Activated naive CD4-positive, alpha-beta T cell treated with anti-CD3 and anti-CD28 coated beads, Interleukin-2, amount 50 U/mL, for 24 hours (primary cell): ENCODE measurements at regions not wholly inside any gene's neighbourhood (a gene's known extent, or its start where the extent isn't known, plus 50 kb on each side); places are given as distances from the start of the nearest gene placed in this dataset.
"Not testable (repeated sequence)": the region's sequence is repeated elsewhere in the genome, so short reads cannot be mapped to it uniquely, and the experiment has no call there.

ENCODE experiments used
- H3K27ac Mint-ChIP-seq: one replicate; pipeline ENCODE4 v1.8.0; 2021; ENCODE audit warnings: mild to moderate bottlenecking, mixed read lengths
- H3K27me3 Mint-ChIP-seq: one replicate; pipeline ENCODE4 v1.8.0; 2021; ENCODE audit warnings: mixed read lengths
- H3K36me3 Mint-ChIP-seq: one replicate; pipeline ENCODE4 v1.8.0; 2021; ENCODE audit warnings: mixed read lengths
- H3K4me1 Mint-ChIP-seq: one replicate; pipeline ENCODE4 v1.8.0; 2021; ENCODE audit warnings: mixed read lengths
- H3K4me3 Mint-ChIP-seq: one replicate; pipeline ENCODE4 v1.8.0; 2021; ENCODE audit warnings: mild to moderate bottlenecking, mixed read lengths
- H3K9me3 Mint-ChIP-seq: one replicate; pipeline ENCODE4 v1.8.0; 2021; ENCODE audit warnings: mixed read lengths

DNA sequence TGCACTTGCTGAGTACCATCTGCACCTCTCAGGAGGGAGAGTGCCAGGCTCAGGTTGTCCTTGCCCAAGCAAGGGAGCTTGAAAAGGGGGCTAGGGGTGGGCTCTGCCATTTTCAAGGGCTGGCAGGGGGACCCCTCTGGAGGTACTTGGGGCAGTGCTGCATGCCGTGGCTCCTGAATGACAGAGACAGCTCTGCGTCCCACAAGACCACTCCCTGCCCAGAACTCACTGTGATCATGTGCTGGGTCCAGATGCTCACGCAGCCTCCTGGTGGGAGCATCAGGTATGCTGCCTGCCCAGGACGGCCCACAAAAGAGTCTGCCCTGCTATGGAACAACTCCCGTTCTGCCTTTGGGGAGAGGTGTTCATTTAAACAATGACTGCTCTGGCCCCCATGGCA is 165.2 kb downstream of the GOLGA6L4 start:
- no peaks in the 10 kb centered on the region for H3K9me3 Mint-ChIP-seq
- no peaks in the 10 kb centered on the region for H3K27me3 Mint-ChIP-seq
- no peaks in the 10 kb centered on the region for H3K36me3 Mint-ChIP-seq
- H3K4me3 Mint-ChIP-seq, result no peak overlapping the region
- H3K27ac Mint-ChIP-seq, result no peak overlapping the region
- no peaks in the 10 kb centered on the region for H3K4me1 Mint-ChIP-seq

DNA sequence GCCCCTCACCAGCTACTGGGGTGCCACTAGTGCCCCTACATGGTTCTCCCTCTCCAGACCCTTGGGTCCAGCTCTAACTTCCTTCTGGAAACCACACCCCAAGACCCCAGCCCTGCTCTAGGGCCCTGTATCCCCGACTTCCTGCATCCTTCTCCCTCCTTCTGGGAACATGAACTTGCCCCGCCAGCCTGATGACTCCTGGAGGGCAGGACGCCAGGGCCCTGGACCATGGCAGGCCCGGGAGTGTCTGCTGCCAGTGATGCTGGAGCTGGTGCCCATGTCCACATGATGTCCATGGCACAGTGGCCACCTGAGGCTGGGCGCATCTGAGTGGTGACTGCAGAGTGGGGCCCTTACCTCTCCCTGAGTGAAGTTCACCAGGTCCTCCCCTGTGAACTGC is 165.9 kb downstream of the GOLGA6L4 start:
- not testable (repeated sequence) for H3K36me3 Mint-ChIP-seq, H3K4me1 Mint-ChIP-seq, H3K27me3 Mint-ChIP-seq, H3K4me3 Mint-ChIP-seq, H3K27ac Mint-ChIP-seq, H3K9me3 Mint-ChIP-seq

DNA sequence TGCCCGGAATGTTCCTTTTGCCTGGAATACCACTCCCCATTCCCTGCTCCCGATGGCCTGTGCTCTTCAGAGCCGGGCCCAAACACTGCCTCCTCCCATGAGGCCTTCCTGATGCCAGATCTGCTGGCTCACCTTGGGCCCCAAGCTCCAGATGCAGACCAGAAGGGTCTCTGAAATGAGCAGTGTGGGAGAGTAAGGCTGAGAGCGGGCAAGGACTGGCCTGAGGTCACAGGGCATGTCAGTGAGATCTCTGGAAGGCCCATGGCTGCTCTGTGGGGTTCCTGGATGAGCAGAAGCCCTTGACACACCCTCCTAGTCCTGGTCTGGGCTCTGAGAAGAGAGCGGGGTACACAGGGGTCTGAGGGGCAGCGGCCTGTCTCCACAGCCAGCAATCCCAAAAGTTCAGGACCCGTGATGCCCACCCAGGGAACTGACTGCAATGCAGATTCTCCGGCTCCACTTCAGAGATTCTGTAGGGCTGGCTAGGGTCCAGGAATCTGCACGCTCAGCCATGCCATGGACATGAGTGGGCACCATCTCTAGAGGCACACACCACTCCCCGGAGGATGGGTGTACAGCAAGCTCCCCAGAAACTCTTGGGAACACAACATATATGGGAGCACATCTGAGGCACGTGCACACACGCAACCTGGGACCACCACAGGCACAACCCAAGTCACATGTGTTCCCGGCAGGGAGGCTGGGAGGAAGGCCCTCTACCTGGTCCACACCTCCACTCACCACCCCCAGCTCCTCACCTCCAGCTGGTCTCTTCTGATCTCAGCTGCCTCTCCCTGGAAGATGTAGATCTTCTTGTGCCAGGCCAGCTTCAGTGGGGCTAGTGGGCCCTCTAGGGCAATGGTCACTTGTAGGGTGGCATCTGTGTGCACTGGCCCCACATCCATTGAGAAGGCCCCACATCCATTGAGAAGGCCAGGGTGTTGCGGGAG is 166.6 kb downstream of the GOLGA6L4 start:
- not testable (repeated sequence) for H3K4me3 Mint-ChIP-seq, H3K9me3 Mint-ChIP-seq, H3K36me3 Mint-ChIP-seq, H3K27me3 Mint-ChIP-seq, H3K27ac Mint-ChIP-seq, H3K4me1 Mint-ChIP-seq

DNA sequence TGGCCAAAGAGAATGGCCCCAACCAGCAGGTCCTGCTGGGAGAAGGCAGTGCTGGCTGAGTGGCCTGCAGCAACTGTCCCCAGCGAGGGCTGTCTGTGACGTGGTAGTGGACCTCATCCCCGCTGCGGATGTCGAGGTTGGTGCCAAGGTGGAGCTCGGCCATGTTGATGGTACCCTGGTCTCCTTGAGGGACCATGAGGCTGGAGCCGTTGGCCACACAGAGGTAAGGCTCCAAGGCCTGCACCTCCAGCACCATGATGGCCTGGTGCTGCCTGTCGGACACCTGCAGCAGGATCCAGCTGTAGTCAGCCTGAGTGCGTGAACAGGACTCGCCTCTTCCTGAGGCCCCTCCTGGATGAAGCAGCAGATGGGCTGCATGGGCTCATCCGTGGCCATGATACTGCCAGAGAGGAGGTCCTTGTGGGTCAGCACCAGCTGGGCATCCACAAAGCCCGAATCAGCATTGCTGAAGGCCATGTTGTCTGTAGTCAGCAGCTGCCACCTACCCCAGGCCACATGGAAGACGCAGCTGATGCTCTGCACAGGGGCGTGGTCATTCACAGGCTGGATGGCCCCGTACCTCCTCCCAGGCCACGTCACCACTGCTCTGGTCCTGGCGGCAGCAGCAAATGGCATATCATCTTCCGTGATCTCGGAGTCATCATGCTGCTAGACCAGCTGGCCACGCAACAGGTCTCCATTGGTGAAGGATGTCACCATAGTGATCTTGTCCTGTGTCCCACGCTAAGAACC is 167.5 kb downstream of the GOLGA6L4 start:
- Mint-ChIP-seq H3K36me3 (no peaks in the 10 kb centered on the region), H3K9me3 (no peaks in the 10 kb centered on the region), H3K27ac (no peak overlapping the region), H3K4me1 (no peaks in the 10 kb centered on the region), H3K27me3 (no peaks in the 10 kb centered on the region), H3K4me3 (no peak overlapping the region)

DNA sequence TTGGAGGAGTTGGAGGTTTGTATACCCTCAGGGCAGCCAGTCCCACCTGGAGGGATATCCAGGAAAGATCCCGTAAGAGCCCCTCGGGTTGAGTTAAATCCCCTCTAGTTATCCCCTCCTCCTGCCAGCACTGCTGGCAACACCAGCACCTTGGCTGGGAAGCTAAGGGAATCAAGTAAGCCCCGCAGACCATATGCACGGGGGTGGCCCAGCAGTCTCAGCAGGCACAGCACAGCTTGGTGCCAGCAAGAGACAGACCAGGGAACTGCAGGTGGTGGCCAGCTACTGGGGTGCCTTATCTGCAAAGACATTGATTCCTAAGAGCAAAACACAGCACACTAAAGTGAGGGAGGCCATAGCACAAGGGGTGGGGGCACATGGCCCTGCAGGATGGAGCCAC is 173.8 kb downstream of the GOLGA6L4 start:
- H3K36me3 Mint-ChIP-seq, H3K4me1 Mint-ChIP-seq, H3K27ac Mint-ChIP-seq, H3K4me3 Mint-ChIP-seq, H3K27me3 Mint-ChIP-seq, H3K9me3 Mint-ChIP-seq: not testable (repeated sequence)

DNA sequence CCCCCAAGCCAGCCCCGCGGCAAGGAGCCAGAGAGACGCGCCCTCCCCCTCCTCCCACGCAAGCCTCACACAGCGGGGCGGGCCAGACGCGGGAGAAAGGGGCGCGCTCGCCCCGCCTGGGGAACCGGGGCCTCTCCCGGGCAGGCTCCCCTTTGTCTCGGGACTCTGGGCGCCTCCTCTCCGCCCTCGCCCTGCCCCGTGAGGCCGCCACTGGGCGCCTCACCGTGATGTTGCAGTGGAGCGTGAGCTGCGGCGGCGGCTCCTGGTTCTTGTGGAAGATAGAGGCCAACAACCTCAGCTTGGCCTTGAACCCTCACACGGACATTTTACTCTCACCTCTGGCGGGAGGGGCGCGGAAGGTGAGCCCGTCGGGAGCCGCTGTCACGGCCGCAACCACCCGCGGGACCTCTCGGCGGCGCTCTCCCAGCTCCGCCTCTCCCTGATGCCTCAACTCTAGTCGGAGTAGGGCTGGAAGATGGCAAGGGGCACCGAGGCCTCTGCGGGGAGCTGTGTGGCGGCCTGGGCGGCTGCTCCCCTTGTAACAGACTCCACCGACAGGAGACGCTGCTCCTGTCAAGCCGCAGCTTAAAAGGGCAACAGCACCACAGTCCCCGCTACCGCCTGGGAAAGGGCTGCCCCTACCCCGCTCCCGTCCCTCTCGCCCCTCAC is 179.2 kb upstream of the ZSCAN2 start:
- H3K27ac Mint-ChIP-seq, H3K9me3 Mint-ChIP-seq, H3K4me1 Mint-ChIP-seq, H3K4me3 Mint-ChIP-seq, H3K36me3 Mint-ChIP-seq, H3K27me3 Mint-ChIP-seq: not testable (repeated sequence)

DNA sequence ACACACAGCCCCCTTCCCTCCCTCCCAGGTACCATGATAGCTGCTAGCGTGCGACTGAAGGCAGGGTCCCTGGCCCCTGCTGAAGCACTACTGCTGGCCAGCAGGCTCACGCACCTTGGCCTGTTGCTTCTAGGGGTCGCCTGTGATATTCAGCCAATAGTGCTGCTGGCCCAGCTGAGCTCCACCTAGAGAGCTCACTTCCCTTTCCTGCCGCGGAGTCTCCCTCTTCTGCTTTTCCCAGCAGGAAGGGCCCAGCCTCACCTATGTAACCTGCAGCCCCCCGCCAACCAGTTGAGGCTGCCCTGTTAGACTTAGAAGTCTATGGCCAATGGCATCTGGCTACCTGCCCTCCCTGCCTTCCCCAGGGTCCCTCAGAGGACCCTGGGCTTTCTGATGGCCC is 175.5 kb upstream of the ZSCAN2 start:
- not testable (repeated sequence) for H3K4me3 Mint-ChIP-seq, H3K36me3 Mint-ChIP-seq, H3K4me1 Mint-ChIP-seq, H3K27ac Mint-ChIP-seq, H3K9me3 Mint-ChIP-seq, H3K27me3 Mint-ChIP-seq

DNA sequence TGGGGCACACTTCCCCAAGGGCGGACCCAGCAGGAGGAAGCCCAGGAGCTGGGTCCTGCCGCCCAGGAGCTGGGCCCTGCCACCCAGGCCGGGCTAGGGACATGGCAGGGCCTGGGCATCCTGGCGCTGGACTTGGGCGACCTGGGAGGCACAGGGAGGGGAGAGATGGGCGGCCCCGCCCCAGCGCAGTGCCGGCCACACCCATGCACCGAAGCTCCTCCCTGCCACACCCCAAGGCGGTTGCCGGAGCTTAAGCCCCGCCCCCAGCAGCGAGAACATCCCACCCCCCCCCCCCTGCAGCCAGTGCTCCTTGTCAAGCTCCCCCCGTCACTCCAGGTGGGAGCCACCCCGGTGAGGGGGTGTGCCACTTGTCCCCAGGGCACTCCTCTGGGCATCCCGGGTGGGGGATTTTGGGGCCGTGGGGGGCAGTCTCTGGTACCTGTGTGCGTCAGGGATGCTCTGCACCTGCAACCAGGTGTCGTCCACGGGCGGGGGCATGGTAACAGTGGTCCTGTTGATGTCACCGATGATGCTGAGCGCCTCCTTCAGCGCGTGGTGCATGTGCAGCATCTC is 127.4 kb upstream of the ZSCAN2 start:
- not testable (repeated sequence) for H3K9me3 Mint-ChIP-seq, H3K27ac Mint-ChIP-seq, H3K27me3 Mint-ChIP-seq, H3K4me3 Mint-ChIP-seq, H3K4me1 Mint-ChIP-seq, H3K36me3 Mint-ChIP-seq

DNA sequence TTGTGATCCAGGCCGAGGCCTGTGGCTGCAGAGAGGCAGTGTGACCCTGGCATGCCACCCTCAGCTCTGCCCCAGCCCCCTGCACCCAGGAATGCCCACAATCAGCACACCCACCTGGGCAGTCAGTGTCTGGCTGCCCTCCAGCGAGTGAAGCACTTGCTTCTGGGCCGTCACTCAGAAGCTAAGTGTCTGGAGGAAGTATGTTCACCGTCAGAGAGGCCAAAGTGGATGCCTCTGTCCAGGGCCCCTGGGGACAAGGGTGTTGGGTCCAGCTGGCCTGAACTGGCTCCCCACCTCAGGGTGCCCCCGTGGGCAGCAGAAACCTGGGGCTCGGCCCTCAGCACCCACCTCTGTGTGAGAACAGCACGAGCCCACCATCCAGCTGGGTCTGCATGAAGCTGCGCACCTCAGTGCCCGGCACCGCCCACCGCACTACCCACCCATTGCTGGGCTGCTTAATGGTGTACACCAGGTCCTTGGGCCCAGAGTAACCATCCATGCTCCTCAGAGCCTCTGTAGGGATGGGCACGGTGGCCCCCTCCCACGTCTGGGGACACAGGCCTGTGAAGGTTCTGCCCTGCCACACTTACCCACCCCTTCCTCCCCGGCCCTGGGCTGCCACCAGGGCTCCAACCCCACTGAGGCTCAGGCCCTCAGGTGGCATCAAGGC is 124.3 kb upstream of the ZSCAN2 start:
- not testable (repeated sequence) for H3K36me3 Mint-ChIP-seq, H3K4me1 Mint-ChIP-seq, H3K4me3 Mint-ChIP-seq, H3K27me3 Mint-ChIP-seq, H3K9me3 Mint-ChIP-seq, H3K27ac Mint-ChIP-seq

DNA sequence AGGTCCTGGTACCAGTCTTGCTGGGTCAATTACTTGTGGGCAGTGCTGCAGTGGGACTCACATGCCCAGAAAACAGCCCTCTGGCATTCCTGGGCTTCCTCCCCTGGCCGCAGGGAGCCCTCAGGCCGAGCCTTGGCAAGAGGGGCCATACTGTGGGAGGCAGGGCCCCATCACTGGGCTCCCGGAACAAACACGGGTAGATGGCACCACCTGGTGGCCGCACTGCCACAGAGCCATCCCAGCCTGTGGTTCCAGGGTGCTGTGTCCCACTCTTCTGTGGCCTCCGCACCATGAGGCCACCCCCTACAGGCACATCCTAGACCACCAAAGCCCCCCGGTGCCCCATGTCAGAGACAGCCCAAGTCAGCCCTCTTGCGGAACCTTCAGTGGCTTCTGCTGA is 123.3 kb upstream of the ZSCAN2 start:
- not testable (repeated sequence) for H3K9me3 Mint-ChIP-seq, H3K4me1 Mint-ChIP-seq, H3K27ac Mint-ChIP-seq, H3K4me3 Mint-ChIP-seq, H3K27me3 Mint-ChIP-seq, H3K36me3 Mint-ChIP-seq

DNA sequence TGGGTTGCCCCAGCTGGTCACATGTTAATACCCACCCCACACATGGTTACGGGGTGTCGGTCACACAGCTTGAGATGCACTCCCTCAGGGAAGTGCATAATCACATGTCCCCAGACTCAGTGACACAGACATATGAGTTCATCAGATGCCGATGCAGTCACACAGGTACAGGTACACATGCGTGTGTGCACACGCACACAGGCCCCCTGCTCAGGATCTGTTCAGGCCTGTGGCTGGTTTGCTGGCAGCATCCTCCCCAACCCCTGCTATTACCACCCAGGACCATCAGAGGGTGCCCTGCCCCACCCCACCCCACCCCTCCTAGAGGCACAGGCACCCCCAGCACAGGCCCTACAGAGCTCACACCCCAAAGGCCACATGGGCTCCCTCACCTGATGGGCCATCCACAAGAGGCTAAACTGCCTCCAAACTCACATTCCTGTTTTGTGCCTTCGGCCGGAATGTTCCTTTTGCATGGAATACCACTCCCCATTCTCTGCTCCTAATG is 120.6 kb upstream of the ZSCAN2 start:
- not testable (repeated sequence) for H3K36me3 Mint-ChIP-seq, H3K4me1 Mint-ChIP-seq, H3K27me3 Mint-ChIP-seq, H3K4me3 Mint-ChIP-seq, H3K9me3 Mint-ChIP-seq, H3K27ac Mint-ChIP-seq

DNA sequence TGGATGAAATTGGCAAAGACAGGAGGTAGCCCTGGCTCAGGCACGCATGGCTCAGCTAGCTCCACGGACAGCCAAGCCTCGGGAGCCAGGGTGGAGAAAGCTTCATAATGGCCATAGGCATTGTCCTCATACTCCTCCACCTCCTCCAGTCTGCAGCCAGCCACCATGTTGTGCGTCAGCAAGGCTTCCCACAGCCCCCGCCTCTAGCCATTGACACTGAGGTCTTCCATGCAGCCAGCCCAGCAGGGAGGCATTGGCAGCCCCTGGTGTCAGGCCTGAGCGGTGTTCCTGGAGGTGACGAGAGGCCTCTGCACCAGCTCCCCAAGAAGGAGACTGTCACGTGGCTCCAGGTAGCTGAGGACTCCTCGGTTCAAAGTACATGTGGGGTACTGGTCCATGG is 117.0 kb upstream of the ZSCAN2 start:
- not testable (repeated sequence) for H3K27me3 Mint-ChIP-seq, H3K9me3 Mint-ChIP-seq, H3K4me3 Mint-ChIP-seq, H3K27ac Mint-ChIP-seq, H3K4me1 Mint-ChIP-seq, H3K36me3 Mint-ChIP-seq

DNA sequence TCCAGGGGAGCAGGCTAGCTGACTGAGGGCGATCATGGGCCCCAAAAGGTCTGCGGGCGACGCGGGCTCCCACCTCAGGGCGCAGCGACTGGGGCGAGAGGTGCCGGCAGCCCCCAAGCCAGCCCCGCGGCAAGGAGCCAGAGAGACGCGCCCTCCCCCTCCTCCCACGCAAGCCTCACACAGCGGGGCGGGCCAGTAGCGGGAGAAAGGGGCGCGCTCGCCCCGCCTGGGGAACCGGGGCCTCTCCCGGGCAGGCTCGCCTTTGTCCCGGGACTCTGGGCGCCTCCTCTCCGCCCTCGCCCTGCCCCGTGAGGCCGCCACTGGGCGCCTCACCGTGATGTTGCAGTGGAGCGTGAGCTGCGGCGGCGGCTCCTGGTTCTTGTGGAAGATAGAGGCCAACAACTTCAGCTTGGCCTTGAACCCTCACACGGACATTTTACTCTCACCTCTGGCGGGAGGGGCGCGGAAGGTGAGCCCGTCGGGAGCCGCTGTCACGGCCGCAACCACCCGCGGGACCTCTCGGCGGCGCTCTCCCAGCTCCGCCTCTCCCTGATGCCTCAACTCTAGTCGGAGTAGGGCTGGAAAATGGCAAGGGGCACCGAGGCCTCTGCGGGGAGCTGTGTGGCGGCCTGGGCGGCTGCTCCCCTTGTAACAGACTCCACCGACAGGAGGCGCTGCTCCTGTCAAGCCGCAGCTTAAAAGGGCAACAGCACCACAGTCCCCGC is 100.5 kb upstream of the ZSCAN2 start:
- not testable (repeated sequence) for H3K9me3 Mint-ChIP-seq, H3K27ac Mint-ChIP-seq, H3K36me3 Mint-ChIP-seq, H3K27me3 Mint-ChIP-seq, H3K4me3 Mint-ChIP-seq, H3K4me1 Mint-ChIP-seq

DNA sequence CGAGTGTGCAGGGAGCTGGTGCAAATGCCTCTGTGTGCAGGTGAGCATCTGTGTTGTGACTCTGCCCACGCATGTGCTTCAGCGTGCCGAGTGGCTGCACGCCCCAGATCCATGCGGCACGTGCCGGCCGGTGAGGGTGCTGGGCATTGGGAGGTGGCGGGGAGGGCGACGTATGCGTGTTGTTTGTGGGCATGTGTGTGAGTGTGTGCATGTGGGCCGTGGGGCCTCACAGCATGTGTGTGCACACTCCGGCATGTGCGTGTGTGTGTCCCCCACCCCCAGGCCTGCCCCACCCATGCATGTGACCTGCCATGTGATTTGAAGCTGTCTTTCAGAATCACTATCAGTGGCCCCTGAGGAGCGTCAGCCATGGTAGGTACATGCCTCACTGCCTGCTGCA is 97.7 kb upstream of the ZSCAN2 start:
- not testable (repeated sequence) for H3K27me3 Mint-ChIP-seq, H3K36me3 Mint-ChIP-seq, H3K27ac Mint-ChIP-seq, H3K9me3 Mint-ChIP-seq, H3K4me3 Mint-ChIP-seq, H3K4me1 Mint-ChIP-seq

DNA sequence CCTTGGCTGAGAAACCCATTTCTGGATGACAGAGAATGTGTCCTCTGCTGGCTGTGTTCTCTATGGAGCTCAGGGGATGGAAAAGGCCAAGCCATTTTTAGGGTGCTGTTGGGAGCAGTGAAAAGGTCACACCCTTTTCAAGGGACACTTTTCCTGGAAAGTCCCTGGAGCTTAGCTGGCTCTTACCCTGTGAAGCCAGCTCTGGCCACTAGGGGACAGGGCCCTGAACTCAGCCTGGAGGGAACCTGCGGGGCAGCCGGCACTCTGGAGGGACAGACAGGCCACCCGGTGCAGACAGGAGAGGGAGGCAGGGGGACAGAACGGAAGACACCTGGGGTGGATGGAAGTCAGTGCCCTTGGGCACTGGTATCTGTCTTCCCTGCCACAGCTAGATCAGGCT is 95.3 kb upstream of the ZSCAN2 start:
- not testable (repeated sequence) for H3K27ac Mint-ChIP-seq, H3K4me1 Mint-ChIP-seq, H3K9me3 Mint-ChIP-seq, H3K27me3 Mint-ChIP-seq, H3K36me3 Mint-ChIP-seq, H3K4me3 Mint-ChIP-seq
